ENCODE measurements at regions not wholly inside any gene's neighbourhood (a gene's known extent, or its start where the extent isn't known, plus 50 kb on each side); places are given as distances from the start of the nearest gene placed in this dataset.

- Histone ChIP-seq H3K27me3 (ENCODE audit: control insufficient read depth, insufficient read depth) (no peaks in the 10 kb centered on the region), H3K27ac (ENCODE audit: low read length) (no peak overlapping the region), H3K4me1 (ENCODE audit: control insufficient read depth, insufficient read depth, low read length) (no peaks in the 10 kb centered on the region), H3K9me3 (ENCODE audit: control insufficient read depth, low read length) (no peaks in the 10 kb centered on the region), H3K4me3 (ENCODE audit: low read length) (no peak overlapping the region)
- intact Hi-C loops (cut with DNase I): no loop called here
- ATAC-seq (no peak), DNase-seq (no peak)
Observed at GRCh38 chr4:108567831-108568230, 52.5 kb upstream of the RPL34 start.

GRCh38 chr4:108561116-108561515 lies 59.3 kb upstream of the RPL34 start:
- peaks cover 2% of the 10 kb centered on the region for H3K4me1 ChIP-seq (ENCODE audit: control insufficient read depth, insufficient read depth, low read length)
- no peak overlapping the region for H3K4me3 ChIP-seq (ENCODE audit: low read length)
- no peak for ATAC-seq
- no peaks in the 10 kb centered on the region for H3K9me3 ChIP-seq (ENCODE audit: control insufficient read depth, low read length)
- DNase-seq: no peak
- no peak overlapping the region for H3K27ac ChIP-seq (ENCODE audit: low read length)
- intact Hi-C loops (cut with DNase I): no loop called here
- no peaks in the 10 kb centered on the region for H3K27me3 ChIP-seq (ENCODE audit: control insufficient read depth, insufficient read depth)
- WGBS: 44% methylated on average over 3 of the region's 3 CpGs

GRCh38 chr4:108560616-108561015 lies 59.8 kb upstream of the RPL34 start:
- WGBS: 31% methylated on average over 4 of the region's 4 CpGs
- no peaks in the 10 kb centered on the region for H3K27me3 ChIP-seq (ENCODE audit: control insufficient read depth, insufficient read depth)
- H3K9me3 ChIP-seq (ENCODE audit: control insufficient read depth, low read length): no peaks in the 10 kb centered on the region
- peaks cover 2% of the 10 kb centered on the region for H3K4me1 ChIP-seq (ENCODE audit: control insufficient read depth, insufficient read depth, low read length)
- peak in 1 of 3 donors; percentile 35 for DNase-seq
- intact Hi-C loops (cut with DNase I): no loop called here
- no peak overlapping the region for H3K4me3 ChIP-seq (ENCODE audit: low read length)
- H3K27ac ChIP-seq (ENCODE audit: low read length): no peak overlapping the region
- peak; percentile 86 to 93 for ATAC-seq

- 58% methylated on average over 3 of the region's 3 CpGs for WGBS
- H3K27me3 ChIP-seq (ENCODE audit: control insufficient read depth, insufficient read depth): no peaks in the 10 kb centered on the region
- ATAC-seq (peak in 1 of 2 donors; percentile 59), DNase-seq (peak in 1 of 3 donors; percentile 51)
- peaks cover 2% of the 10 kb centered on the region for H3K4me1 ChIP-seq (ENCODE audit: control insufficient read depth, insufficient read depth, low read length)
- no peak overlapping the region for H3K27ac ChIP-seq (ENCODE audit: low read length)
- intact Hi-C loops (cut with DNase I): no loop called here
- H3K4me3 ChIP-seq (ENCODE audit: low read length): no peak overlapping the region
- H3K9me3 ChIP-seq (ENCODE audit: control insufficient read depth, low read length): no peaks in the 10 kb centered on the region
Observed at GRCh38 chr4:108559911-108560310, 60.5 kb upstream of the RPL34 start.

- no peaks in the 10 kb centered on the region for H3K27me3 ChIP-seq (ENCODE audit: control insufficient read depth, insufficient read depth)
- H3K9me3 ChIP-seq (ENCODE audit: control insufficient read depth, low read length): no peaks in the 10 kb centered on the region
- DNase-seq (peak in 1 of 3 donors; percentile 21), ATAC-seq (peak; percentile 52 to 92)
- peaks cover 2% of the 10 kb centered on the region for H3K4me1 ChIP-seq (ENCODE audit: control insufficient read depth, insufficient read depth, low read length)
- H3K4me3 ChIP-seq (ENCODE audit: low read length): no peak overlapping the region
- H3K27ac ChIP-seq (ENCODE audit: low read length): no peak overlapping the region
- 45% methylated on average over 7 of the region's 7 CpGs for WGBS
- intact Hi-C loops (cut with DNase I): no loop called here
Observed at GRCh38 chr4:108559068-108559793, 61.1 kb upstream of the RPL34 start.

GRCh38 chr4:108556588-108557200 lies 63.7 kb upstream of the RPL34 start:
- Histone ChIP-seq H3K27me3 (ENCODE audit: control insufficient read depth, insufficient read depth) (no peaks in the 10 kb centered on the region), H3K27ac (ENCODE audit: low read length) (no peak overlapping the region), H3K4me1 (ENCODE audit: control insufficient read depth, insufficient read depth, low read length) (peaks cover 2% of the 10 kb centered on the region), H3K9me3 (ENCODE audit: control insufficient read depth, low read length) (no peaks in the 10 kb centered on the region), H3K4me3 (ENCODE audit: low read length) (no peak overlapping the region)
- DNase-seq (no peak), ATAC-seq (no peak)
- intact Hi-C loops (cut with DNase I): no loop called here
- 89% methylated on average over 5 of the region's 5 CpGs for WGBS

GRCh38 chr4:108556166-108556565 lies 64.2 kb upstream of the RPL34 start:
- Histone ChIP-seq H3K27ac (ENCODE audit: low read length) (no peak overlapping the region), H3K4me1 (ENCODE audit: control insufficient read depth, insufficient read depth, low read length) (peaks cover 2% of the 10 kb centered on the region), H3K27me3 (ENCODE audit: control insufficient read depth, insufficient read depth) (no peaks in the 10 kb centered on the region), H3K4me3 (ENCODE audit: low read length) (no peak overlapping the region), H3K9me3 (ENCODE audit: control insufficient read depth, low read length) (no peaks in the 10 kb centered on the region)
- ATAC-seq (no peak), DNase-seq (no peak)
- intact Hi-C loops (cut with DNase I): no loop called here
- WGBS: 60% methylated on average over 5 of the region's 5 CpGs

GRCh38 chr4:108555701-108556100 lies 64.7 kb upstream of the RPL34 start:
- H3K27ac ChIP-seq (ENCODE audit: low read length): no peak overlapping the region
- intact Hi-C loops (cut with DNase I): no loop called here
- peaks cover 2% of the 10 kb centered on the region for H3K4me1 ChIP-seq (ENCODE audit: control insufficient read depth, insufficient read depth, low read length)
- no peak overlapping the region for H3K4me3 ChIP-seq (ENCODE audit: low read length)
- no peaks in the 10 kb centered on the region for H3K9me3 ChIP-seq (ENCODE audit: control insufficient read depth, low read length)
- 49% methylated on average over 1 of the region's 1 CpG for WGBS
- H3K27me3 ChIP-seq (ENCODE audit: control insufficient read depth, insufficient read depth): no peaks in the 10 kb centered on the region
- ATAC-seq (no peak), DNase-seq (no peak)

GRCh38 chr4:108547682-108548081 lies 72.7 kb upstream of the RPL34 start:
- H3K27ac ChIP-seq (ENCODE audit: low read length): no peak overlapping the region
- ATAC-seq: no peak
- no peaks in the 10 kb centered on the region for H3K9me3 ChIP-seq (ENCODE audit: control insufficient read depth, low read length)
- H3K4me1 ChIP-seq (ENCODE audit: control insufficient read depth, insufficient read depth, low read length): no peaks in the 10 kb centered on the region
- H3K4me3 ChIP-seq (ENCODE audit: low read length): no peak overlapping the region
- DNase-seq: no peak
- H3K27me3 ChIP-seq (ENCODE audit: control insufficient read depth, insufficient read depth): no peaks in the 10 kb centered on the region
- intact Hi-C loops (cut with DNase I): no loop called here

- ATAC-seq: no peak
- 77% methylated on average over 3 of the region's 3 CpGs for WGBS
- intact Hi-C loops (cut with DNase I): no loop called here
Observed at GRCh38 chr4:108546728-108547127, 73.6 kb upstream of the RPL34 start.

GRCh38 chr4:108544481-108544880 lies 75.9 kb upstream of the RPL34 start:
- Histone ChIP-seq H3K4me1 (ENCODE audit: control insufficient read depth, insufficient read depth, low read length) (peaks cover 2% of the 10 kb centered on the region), H3K4me3 (ENCODE audit: low read length) (no peak overlapping the region), H3K27me3 (ENCODE audit: control insufficient read depth, insufficient read depth) (no peaks in the 10 kb centered on the region), H3K9me3 (ENCODE audit: control insufficient read depth, low read length) (no peaks in the 10 kb centered on the region), H3K27ac (ENCODE audit: low read length) (no peak overlapping the region)
- no peak for DNase-seq
- WGBS: 87% methylated on average over 4 of the region's 4 CpGs
- ATAC-seq: no peak
- intact Hi-C loops (cut with DNase I): no loop called here

More at GRCh38 chr4:108546728-108547127, 73.6 kb upstream of the RPL34 start:
- H3K27me3 ChIP-seq (ENCODE audit: control insufficient read depth, insufficient read depth): no peaks in the 10 kb centered on the region
- H3K4me3 ChIP-seq (ENCODE audit: low read length): no peak overlapping the region
- no peaks in the 10 kb centered on the region for H3K9me3 ChIP-seq (ENCODE audit: control insufficient read depth, low read length)
- peaks cover 2% of the 10 kb centered on the region for H3K4me1 ChIP-seq (ENCODE audit: control insufficient read depth, insufficient read depth, low read length)
- H3K27ac ChIP-seq (ENCODE audit: low read length): no peak overlapping the region
- no peak for DNase-seq

Measured in right cardiac atrium (tissue), 5 donors.